ENCODE measurements at regions not wholly inside any gene's neighbourhood (a gene's known extent, or its start where the extent isn't known, plus 50 kb on each side); places are given as distances from the start of the nearest gene placed in this dataset.
"Not testable (repeated sequence)": the region's sequence is repeated elsewhere in the genome, so short reads cannot be mapped to it uniquely, and the experiment has no call there.

DNA sequence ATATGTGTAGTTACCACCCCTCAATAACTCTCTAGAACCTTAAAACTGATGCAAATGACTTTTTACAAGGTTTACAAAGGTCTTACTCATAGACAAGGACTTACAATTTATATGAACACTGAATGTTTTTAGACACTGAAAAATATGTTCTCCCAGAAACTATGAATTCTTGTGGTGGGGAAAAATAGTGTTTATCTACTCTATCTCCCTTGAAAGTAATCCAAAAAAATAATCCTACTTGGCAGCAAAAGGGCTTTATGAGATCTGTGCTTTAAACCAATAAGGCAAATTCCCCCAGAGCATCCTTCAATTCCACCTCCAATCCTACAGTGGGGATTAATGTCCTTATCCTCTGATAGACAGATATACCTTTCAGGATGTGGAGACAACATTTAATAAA lies 1984.1 kb upstream of the RAG2 start:
- DNase-seq (ENCODE audit: low spot score), result no peak

DNA sequence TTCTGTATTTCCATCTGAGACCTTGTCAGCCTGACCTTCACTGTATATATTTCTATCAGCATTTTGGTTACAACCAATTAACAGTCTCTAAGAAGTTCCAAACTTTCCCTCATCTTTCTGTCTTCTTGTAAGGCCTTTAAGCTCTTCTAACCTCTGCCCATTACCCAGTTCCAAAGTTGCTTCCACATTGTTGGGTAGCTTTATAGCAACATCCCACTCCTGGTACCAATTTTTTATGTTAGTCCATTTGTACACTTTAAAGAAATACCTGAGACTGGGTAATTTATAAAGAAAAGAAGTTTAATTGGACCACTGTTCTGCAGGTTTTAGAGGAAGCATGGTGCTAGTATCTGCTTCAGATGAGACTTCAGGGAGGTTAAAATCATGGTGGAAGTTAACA lies 1979.7 kb upstream of the RAG2 start:
- no peak for DNase-seq (ENCODE audit: low spot score)

DNA sequence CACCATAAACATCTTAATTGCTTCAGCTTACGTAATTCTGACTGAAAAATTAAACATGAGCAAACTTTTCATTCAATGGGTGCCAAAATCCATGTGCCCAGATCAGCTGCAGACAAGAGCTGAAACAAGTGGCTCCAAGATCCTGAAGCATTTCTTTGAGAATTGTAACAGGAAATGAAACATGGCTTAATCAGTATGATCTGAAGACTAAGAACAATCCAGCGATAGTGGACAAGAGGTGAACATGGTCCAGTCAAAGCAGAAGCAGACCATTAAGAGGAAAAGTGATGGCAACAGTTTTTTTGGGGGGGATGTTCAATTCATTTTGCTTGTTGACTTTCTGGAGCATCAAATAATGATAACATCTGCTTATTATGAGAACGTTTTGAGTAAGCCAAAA lies 1964.5 kb upstream of the RAG2 start:
- no peak for DNase-seq (ENCODE audit: low spot score)

DNA sequence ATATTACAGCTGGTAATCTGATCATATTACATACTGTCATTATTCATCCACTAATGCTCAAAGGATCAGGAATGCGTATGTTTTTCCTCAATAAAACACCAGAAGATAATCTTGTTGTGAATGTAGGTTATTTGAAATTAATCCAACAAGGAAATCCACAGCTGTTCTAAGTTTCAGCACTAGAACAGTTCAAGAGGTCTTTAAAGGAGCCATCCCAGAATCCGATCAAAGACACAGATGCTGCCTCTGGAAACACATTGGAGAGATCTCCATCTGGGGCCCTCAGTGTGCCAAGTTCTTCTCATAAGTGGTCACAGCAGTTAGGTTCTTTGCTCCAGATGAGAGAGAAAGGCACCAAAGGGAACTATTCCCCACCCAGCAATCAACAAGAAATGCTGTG lies 1955.1 kb upstream of the RAG2 start:
- no peak for DNase-seq (ENCODE audit: low spot score)

DNA sequence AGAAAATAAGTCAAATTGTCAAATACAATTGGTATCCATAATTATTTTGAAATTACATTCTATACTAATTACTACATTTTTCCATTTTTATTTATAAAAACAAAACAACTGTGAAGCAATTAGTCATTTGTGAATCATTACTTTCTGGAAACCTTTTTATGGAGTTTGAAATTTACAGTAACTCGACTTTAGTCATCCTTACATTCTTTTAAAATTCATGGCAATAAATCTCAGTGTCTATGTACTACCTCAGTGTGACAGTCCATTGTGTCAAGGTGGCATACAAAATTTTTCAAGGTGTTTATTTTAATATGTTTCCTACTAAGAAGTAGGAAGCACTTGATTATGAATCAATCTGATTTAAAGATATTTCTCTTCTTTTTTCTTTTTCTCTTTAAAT lies 1949.4 kb upstream of the RAG2 start:
- no peak for DNase-seq (ENCODE audit: low spot score)

DNA sequence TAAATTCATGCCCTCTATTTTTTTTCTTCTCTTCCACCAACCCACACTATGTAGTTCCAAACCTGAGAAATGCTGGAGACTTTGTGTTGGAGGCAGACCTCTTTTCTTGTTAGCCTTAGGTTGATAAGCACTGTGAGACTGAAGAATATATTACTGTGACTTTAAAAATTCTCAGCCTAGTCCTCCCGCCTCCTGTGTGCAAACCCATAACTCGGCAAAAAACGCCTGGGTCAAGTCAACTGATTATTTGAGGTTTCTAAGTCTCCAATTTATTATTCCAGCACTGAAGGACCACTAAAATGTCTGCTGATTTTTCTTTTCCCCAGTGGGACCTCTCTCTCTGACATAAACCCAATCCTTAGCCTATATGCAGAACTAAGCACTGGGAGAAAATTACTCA lies 1946.0 kb upstream of the RAG2 start:
- no peak for DNase-seq (ENCODE audit: low spot score)

DNA sequence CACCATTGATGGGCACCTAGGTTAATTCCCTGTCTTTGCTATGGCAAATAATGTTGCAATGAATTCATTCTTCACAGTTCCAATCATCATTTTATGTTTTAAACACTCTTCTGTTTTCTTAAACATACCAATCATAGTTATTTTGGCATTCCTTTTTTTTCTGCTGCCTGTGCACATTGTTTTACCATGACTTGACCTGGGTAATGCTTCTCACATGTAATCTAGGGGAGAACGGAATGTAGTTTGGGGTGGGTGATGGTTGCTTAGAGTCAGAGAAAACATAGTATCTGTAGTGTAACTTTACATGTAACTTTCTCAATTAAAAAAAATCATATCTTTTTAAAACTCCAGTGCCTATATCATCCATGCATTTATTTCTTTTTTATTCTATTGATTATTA lies 1945.3 kb upstream of the RAG2 start:
- DNase-seq (ENCODE audit: low spot score), result no peak

DNA sequence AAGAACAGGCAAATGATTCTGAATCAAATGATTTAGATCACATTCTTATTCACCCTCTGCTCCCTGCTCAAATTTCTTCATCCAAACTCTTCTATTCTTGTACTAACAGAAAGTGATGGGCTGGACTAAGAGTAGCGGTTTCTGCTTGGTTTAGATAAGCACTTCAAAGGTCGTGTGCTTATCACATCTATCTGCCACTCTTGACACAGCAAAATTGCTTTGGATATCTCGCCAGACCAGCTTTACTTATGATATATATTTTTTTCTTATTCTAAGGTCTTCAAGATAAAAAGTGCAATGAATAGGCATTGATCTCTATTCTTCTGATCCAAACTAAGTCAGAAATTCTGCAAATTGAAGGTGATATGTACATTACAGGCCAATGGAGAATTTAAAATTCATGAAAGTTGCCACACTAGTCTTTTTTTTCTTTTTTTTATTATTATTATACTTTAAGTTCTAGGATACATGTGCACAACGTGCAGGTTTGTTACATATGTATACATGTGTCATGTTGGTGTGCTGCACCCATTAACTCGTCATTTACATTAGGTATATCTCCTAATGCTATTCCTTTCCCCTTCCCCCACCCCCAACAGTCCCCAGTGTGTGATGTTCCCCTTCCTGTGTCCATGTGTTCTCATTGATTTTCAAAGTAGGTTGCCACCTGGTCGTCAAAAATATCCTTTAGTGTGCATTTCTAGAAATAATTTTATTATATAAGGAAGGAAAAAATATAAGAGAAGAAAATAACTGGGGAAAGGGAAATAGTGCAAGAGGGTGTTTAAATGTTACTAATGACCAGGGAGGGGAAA lies 1941.0 kb upstream of the RAG2 start:
- no peak for DNase-seq (ENCODE audit: low spot score)

DNA sequence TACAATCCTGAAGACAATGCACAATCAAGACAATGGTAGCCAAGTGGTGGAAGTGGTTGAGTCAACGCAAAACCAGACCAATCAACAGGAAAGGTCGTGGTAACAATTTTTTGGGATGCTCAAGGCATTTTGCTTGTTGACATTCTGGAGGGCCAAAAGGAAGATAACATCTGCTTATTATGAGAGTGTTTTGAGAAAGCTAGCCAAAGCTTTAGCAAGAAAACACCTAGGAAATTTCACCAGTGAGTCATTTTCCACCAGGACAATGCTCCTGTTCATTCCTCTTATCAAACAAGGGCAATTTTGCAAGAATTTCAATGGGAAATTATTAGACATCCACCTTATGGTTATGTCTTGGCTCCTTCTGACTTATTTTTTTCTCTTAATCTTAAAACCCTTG lies 1932.2 kb upstream of the RAG2 start:
- no peak for DNase-seq (ENCODE audit: low spot score)

DNA sequence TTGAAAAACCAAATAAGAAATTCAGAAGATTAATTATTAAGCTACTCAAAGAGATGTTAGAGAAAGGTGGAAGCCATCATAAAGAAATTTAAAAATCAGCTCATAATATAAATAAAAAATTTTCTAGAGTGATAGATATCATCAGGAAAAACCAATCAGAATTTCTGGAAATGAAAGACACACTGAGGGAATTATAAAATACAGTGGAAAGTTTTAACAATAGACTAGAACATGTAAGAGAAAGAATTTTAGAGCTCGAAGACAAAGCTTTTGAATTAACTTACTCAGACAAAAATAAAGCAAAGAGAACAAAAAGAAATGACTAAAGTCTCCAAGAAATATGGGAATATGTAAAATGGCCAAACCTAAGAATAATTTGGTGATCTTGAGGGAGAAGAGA lies 1926.9 kb upstream of the RAG2 start:
- no peak for DNase-seq (ENCODE audit: low spot score)

DNA sequence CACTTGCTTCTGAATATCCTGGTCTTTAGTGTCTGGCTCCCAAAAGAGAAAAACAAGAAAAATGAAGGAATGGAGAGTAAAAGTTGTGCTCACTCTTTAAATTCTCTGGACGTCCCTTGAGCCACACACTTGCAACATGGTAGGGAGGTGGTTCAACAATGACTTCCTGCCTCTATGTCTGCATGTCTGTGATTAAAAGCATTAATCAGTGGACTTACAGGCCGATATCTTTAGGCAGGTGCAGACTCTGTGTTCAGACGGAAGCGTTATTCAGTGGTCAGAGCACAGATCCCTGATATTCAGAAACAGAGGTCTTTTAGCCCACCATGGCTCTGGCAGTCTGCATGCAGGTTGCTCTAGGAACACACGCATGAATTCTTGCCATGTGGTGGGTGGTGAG lies 1920.0 kb upstream of the RAG2 start:
- no peak for DNase-seq (ENCODE audit: low spot score)

DNA sequence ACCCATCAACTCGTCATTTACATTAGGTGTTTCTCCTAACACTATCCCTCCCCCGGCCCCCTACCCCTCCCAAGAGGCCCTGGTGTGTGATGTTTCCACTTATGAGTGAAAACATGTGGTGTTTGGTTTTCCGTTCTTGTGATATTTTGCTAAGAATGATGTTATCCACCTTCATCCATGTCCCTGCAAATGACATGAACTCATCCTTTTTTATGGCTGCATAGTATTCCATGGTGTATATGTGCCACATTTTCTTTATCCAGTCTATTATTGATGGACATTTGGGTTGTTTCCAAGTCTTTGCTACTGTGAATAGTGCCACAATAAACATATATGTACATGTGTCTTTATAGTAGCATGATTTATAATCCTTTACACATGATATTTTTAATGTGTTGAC lies 1914.8 kb upstream of the RAG2 start:
- DNase-seq (ENCODE audit: low spot score), result not testable (repeated sequence)

DNA sequence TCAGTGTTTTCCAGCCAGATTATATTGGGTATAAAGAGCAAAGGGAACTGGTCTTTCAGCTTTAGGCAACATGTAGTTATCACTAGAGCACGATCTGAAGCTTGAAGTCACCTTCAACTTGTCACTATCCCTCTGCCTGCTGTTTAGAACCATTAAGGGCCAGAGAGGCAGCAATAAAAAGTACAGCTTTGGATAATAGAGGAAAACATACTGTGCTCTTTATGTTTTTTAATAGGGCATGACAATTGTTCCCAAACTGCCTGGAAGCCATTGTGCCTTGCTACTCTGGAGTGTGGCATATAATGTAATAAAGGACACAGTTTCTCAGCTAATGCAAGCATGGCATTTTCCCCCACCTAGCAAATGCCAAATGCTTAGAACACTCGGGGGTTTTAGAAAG lies 1912.0 kb upstream of the RAG2 start:
- no peak for DNase-seq (ENCODE audit: low spot score)

DNA sequence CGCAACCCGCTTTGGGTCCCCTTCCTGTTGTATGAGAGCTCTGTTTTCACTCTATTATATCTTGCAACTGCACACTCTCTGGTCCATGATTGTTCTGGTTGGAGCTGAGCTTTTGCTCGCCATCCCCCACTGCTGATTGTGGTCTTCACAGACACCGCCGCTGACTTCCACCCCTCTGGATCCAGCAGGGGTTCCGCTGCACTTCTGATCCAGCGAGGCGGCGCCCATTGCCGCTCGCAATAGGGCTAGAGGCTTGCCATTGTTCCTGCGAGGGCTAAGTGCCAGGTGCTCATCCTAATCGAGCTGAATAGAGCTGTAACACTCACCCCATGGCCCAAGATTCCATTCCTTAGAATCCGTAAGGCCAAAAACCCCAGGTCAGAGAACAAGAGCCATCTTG lies 1905.8 kb upstream of the RAG2 start:
- no peak for DNase-seq (ENCODE audit: low spot score)

DNA sequence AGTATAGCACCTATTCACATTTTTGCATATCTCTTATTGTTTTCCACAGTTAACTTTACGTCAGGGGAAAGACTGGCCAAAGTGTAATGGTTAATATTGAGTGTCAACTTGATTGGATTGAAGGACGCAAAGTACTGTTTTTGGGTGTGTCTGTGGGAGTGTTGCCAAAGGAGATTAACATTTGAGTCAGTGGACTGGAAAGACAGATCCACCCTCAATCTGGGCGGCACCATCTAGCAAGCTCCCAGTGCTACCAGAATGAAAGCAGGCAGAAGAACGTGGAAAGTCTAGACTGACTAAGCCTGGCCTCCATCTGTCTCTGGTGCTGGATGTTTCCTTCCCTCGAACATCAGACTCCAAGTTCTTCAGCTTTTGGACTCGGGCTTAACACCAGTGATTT lies 1900.7 kb upstream of the RAG2 start:
- no peak for DNase-seq (ENCODE audit: low spot score)

DNA sequence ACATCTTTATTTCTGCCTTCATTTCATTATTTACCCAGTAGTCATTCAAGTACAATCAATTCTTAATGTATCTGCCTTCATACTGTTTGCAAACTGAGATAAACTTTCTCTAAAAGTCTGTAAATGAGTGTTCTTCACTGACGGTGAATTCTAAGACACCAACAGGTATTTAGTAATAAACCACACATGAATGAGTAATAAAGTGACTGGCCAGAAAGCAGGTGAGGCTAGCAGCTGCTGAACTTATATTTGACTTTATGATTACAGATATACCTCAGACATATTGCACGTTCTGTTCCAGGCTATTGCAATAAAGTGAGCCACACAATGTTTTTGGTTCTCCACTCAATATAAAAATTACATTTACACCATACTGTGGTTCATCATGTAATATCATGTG lies 1894.0 kb upstream of the RAG2 start:
- no peak for DNase-seq (ENCODE audit: low spot score)

DNA sequence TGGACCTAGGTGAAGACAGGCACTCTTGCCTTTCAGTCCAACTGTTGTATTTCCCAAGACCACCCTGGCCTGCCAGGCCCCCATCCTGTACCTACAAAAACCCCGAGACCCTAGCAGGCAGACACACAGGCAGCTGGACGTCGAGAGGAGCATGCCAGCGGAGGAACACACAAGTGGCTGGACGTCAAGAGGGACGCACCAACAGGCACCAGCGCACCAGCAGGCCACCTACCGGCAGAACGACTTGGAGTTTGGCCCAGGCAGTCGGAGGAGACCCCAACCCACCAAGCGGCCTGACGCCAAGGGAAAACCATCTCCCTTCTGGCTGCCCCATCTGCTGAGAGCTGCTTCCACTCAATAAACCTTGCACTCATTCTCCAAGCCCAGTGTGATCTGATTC lies 1883.4 kb upstream of the RAG2 start:
- no peak for DNase-seq (ENCODE audit: low spot score)

DNA sequence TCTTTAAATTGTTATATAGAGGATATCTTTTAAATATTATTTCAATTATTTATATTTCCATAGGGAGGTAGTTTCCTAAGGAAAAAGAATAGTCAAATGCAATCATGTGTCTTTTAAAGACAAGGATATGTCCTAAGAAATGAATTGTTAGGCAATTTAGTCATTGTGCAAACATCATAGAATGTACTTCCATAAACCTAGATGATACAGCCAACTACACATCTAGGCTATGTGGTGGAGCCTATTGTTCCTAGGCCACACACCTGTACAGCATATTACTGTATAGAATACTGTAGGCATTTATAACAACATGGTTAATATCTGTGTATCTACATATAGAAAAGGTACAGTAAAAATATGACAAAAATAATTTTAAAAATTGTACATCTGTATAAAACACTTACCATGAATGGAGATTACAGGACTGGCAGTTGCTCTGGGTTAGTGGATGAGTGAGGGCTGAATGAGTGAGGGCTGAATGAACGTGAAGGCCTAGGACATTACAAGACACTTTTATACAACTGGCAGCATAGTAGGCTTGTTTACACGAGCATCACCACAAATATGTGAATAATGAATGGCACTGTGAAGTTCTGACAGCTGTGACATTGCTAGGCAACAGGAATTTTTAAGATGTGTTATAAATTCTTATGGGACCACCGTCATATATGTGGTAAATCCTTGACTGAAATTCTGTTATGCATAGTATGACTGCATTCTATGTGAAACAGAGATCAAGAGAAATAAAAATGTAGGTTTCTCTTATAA lies 1879.0 kb upstream of the RAG2 start:
- no peak for DNase-seq (ENCODE audit: low spot score)

DNA sequence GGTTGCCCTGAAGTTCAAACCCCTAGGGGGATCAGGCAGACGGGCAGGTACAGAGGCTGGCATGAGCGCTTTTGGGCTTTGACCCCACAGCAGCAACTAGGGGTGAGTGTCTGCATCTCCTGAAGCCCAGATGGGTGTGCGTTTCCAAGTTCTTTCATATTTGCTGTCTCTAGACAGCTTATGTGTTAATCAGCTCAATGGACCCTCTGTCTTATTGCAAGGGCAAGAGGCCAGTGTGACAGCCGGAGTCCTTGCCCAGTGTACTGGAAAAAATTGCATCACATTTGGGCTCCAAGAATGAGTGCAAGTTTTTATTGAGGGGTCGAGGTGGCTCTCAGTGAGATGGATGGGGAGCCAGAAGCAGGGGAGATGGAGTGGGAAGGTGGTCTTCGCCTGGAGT lies 1863.7 kb upstream of the RAG2 start:
- DNase-seq (ENCODE audit: low spot score), result no peak

DNA sequence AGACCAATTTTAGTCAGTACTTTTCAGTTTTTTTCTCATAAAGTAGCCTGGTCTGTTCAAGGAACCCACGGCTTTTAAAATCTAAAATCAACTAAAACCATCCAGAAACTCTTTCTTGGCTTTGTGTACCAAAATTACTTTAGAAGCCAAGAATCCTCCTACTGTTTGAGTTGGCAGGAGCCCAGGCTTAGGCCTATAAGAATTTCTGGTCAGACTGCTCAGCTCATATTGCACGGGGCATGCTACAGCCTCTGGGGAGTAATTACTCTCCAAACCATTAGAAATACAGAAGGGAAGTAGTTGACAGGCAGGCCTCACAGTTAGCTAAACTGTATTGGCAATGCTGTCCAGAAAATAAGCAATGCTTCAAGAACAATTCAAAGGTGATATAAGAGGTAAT lies 1862.9 kb upstream of the RAG2 start:
- no peak for DNase-seq (ENCODE audit: low spot score)

DNA sequence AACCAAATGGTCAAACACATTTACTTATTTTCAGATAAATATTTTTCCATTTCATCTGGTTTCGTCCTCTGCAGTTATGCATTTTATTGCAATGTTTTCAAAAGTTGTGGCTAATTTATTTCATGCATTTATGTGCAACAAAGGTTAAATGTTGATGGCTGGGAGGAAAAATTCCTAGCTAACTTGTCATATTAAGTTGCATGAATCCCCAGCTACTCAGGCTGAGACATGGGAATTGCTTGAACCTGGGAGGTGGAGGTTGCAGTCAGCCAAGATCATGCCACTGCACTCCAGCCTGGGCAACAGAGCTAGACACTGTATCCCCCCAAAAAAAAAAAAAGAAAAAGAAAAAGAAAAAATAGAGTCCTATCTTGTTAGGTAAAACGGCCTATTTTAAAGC lies 1862.4 kb upstream of the RAG2 start:
- no peak for DNase-seq (ENCODE audit: low spot score)

DNA sequence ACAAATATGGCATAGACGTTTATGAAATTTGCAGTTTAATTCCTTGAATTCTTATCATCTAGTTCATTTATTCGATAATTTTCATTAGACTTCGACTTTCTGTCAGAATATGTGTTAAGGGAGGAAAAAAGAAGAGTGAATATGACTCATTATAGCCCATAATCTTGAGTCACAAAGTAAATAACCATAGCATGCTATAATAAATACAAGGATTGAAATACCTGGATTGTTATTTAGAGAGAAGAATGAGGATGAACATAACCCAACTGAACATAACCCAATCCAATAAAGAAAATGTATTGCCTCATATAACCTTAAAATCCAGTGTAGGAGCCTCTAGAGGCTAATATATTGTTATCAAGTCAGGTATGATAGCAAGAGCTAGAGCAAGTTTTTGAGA lies 1858.3 kb upstream of the RAG2 start:
- DNase-seq (ENCODE audit: low spot score), result no peak

DNA sequence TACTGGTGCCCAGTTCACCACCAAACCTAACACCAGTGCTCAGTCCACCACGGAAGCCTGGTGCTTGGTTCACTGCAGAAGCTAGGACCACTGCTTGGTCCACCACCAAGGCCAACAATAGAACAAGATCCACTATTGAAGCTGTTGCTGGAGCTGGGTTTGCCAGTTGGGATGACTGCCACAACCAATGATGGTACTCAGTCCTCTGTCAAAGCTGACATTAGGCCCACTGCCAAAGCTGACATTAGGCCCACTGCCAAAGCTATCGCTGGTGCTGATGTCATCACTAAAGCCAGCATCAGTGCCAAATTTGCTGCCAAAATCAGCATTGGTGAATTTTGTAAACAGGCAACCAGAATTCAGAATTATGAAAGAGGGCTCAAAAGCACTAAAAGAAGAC lies 1850.2 kb upstream of the RAG2 start:
- no peak for DNase-seq (ENCODE audit: low spot score)

DNA sequence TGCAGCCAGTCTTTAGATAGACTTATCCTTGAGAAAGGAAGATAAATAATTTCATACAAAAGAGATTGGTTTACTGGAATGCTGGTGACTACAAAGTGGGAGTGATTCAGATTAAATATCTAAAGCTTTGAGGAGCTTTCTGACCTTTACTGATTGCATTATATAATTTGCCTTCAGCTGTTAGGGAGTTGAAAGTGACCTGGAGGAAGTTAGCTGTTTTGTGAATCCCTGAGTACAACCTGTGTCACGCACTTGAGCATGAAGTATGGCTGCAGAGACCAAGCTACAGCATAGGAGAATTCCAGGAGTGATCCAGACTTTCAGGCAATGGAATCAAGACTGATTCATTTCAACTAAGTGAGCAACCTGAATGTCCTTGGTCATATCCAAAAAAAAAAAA lies 1848.3 kb upstream of the RAG2 start:
- no peak for DNase-seq (ENCODE audit: low spot score)

All from CD4-positive, alpha-beta T cell treated with Interleukin-2 at 100 ng/mL for 4 hours (primary cell).